IPS-18c (cell line): ENCODE measurements at regions not wholly inside any gene's neighbourhood (a gene's known extent, or its start where the extent isn't known, plus 50 kb on each side); places are given as distances from the start of the nearest gene placed in this dataset.

ENCODE experiments used
- H3K4me3 ChIP-seq: 2 replicates; pipeline ENCODE4 v1.7.0; 2013; ENCODE audit warnings: low read depth, mild to moderate bottlenecking, low read length, moderate library complexity; ENCODE audit not compliant: insufficient read depth
- H3K9me3 ChIP-seq: one replicate; pipeline ENCODE4 v1.6.1; 2013; ENCODE audit warnings: mild to moderate bottlenecking, low read length, moderate library complexity; ENCODE audit not compliant: control insufficient read depth, insufficient read depth

GRCh38 chr16:65641049-65641761 lies 519.3 kb upstream of the CDH11 start:
- no peaks in the 10 kb centered on the region for H3K9me3 ChIP-seq
- H3K4me3 ChIP-seq: no peak overlapping the region

- no peak overlapping the region for H3K4me3 ChIP-seq
- no peaks in the 10 kb centered on the region for H3K9me3 ChIP-seq
Observed at GRCh38 chr16:65634833-65635232, 513.0 kb upstream of the CDH11 start.

- no peaks in the 10 kb centered on the region for H3K9me3 ChIP-seq
- H3K4me3 ChIP-seq: no peak overlapping the region
Observed at GRCh38 chr16:65634291-65634690, 512.4 kb upstream of the CDH11 start.

- H3K4me3 ChIP-seq: no peak overlapping the region
- peaks cover 2% of the 10 kb centered on the region for H3K9me3 ChIP-seq
Observed at GRCh38 chr16:65624666-65625065, 502.8 kb upstream of the CDH11 start.

GRCh38 chr16:65624229-65624628 lies 502.4 kb upstream of the CDH11 start:
- Histone ChIP-seq H3K9me3 (peaks cover 2% of the 10 kb centered on the region), H3K4me3 (no peak overlapping the region)

GRCh38 chr16:65622871-65623270 lies 501.0 kb upstream of the CDH11 start:
- Histone ChIP-seq H3K9me3 (peaks cover 2% of the 10 kb centered on the region), H3K4me3 (no peak overlapping the region)

- Histone ChIP-seq H3K4me3 (no peak overlapping the region), H3K9me3 (peaks cover 1% of the 10 kb centered on the region)
Observed at GRCh38 chr16:65622151-65622550, 500.3 kb upstream of the CDH11 start.

GRCh38 chr16:65621640-65622039 lies 499.8 kb upstream of the CDH11 start:
- Histone ChIP-seq H3K9me3 (no peaks in the 10 kb centered on the region), H3K4me3 (no peak overlapping the region)

- H3K9me3 ChIP-seq: no peaks in the 10 kb centered on the region
- H3K4me3 ChIP-seq: no peak overlapping the region
Observed at GRCh38 chr16:65619606-65620005, 497.7 kb upstream of the CDH11 start.

GRCh38 chr16:65618931-65619330 lies 497.1 kb upstream of the CDH11 start:
- H3K9me3 ChIP-seq: no peaks in the 10 kb centered on the region
- no peak overlapping the region for H3K4me3 ChIP-seq

GRCh38 chr16:65618333-65618732 lies 496.5 kb upstream of the CDH11 start:
- no peak overlapping the region for H3K4me3 ChIP-seq
- H3K9me3 ChIP-seq: no peaks in the 10 kb centered on the region

GRCh38 chr16:65617421-65617820 lies 495.6 kb upstream of the CDH11 start:
- Histone ChIP-seq H3K4me3 (no peak overlapping the region), H3K9me3 (no peaks in the 10 kb centered on the region)

GRCh38 chr16:65608455-65608854 lies 486.6 kb upstream of the CDH11 start:
- H3K4me3 ChIP-seq: no peak overlapping the region
- no peaks in the 10 kb centered on the region for H3K9me3 ChIP-seq

- Histone ChIP-seq H3K9me3 (no peaks in the 10 kb centered on the region), H3K4me3 (no peak overlapping the region)
Observed at GRCh38 chr16:65604771-65605170, 482.9 kb upstream of the CDH11 start.

GRCh38 chr16:65601781-65602180 lies 479.9 kb upstream of the CDH11 start:
- H3K9me3 ChIP-seq: no peaks in the 10 kb centered on the region
- H3K4me3 ChIP-seq: no peak overlapping the region

- H3K4me3 ChIP-seq: no peak overlapping the region
- no peaks in the 10 kb centered on the region for H3K9me3 ChIP-seq
Observed at GRCh38 chr16:65600629-65601028, 478.8 kb upstream of the CDH11 start.

- no peaks in the 10 kb centered on the region for H3K9me3 ChIP-seq
- H3K4me3 ChIP-seq: no peak overlapping the region
Observed at GRCh38 chr16:65600046-65600445, 478.2 kb upstream of the CDH11 start.

GRCh38 chr16:65598621-65599020 lies 476.8 kb upstream of the CDH11 start:
- no peaks in the 10 kb centered on the region for H3K9me3 ChIP-seq
- no peak overlapping the region for H3K4me3 ChIP-seq

GRCh38 chr16:65583498-65583897 lies 461.6 kb upstream of the CDH11 start:
- Histone ChIP-seq H3K9me3 (no peaks in the 10 kb centered on the region), H3K4me3 (no peak overlapping the region)
